ENCODE measurements at regions not wholly inside any gene's neighbourhood (a gene's known extent, or its start where the extent isn't known, plus 50 kb on each side); places are given as distances from the start of the nearest gene placed in this dataset.
"Not testable (repeated sequence)": the region's sequence is repeated elsewhere in the genome, so short reads cannot be mapped to it uniquely, and the experiment has no call there.

DNA sequence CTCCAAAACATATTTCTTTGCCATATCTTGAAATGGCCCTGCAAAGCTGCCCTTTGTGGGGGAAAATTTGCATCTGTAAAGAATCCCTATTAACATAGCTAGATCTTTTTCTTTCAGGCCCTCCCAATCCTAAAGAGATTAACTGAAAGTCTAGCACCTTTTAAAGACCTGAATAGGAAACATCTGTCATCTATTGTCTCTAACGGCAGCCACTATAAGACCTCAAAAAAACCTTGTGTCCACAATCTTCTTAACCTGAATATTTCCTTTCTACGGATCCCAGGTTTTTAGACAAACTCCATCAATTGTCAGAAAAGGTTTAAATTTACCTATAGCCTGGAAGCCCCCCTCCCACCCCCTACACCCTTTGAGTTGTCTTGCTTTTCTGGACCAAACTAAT lies 241.3 kb downstream of the NPR3 start:
- TF ChIP-seq, protein P1, sequence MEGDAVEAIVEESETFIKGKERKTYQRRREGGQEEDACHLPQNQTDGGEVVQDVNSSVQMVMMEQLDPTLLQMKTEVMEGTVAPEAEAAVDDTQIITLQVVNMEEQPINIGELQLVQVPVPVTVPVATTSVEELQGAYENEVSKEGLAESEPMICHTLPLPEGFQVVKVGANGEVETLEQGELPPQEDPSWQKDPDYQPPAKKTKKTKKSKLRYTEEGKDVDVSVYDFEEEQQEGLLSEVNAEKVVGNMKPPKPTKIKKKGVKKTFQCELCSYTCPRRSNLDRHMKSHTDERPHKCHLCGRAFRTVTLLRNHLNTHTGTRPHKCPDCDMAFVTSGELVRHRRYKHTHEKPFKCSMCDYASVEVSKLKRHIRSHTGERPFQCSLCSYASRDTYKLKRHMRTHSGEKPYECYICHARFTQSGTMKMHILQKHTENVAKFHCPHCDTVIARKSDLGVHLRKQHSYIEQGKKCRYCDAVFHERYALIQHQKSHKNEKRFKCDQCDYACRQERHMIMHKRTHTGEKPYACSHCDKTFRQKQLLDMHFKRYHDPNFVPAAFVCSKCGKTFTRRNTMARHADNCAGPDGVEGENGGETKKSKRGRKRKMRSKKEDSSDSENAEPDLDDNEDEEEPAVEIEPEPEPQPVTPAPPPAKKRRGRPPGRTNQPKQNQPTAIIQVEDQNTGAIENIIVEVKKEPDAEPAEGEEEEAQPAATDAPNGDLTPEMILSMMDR (IDR thresholded peaks at IDR 0.05) = not testable (repeated sequence)
- TF ChIP-seq POLR2A (IDR thresholded peaks at IDR 0.05) = not testable (repeated sequence)

All from lower leg skin (tissue), 3 donors.